ENCODE measurements at regions not wholly inside any gene's neighbourhood (a gene's known extent, or its start where the extent isn't known, plus 50 kb on each side); places are given as distances from the start of the nearest gene placed in this dataset.
A peak's percentile ranks its signal among the peaks of the same experiment; 100 is the strongest.

GRCh38 chr12:84793558-84794367 is 118.8 kb downstream of the SLC6A15 start:
- TF ChIP-seq GLIS3 (CRISPR knock-in tag; IDR thresholded peaks at IDR 0.05) (no peak), ISL1 (CRISPR knock-in tag; IDR thresholded peaks at IDR 0.05) (0 out of 2 replicates have a peak, but pooled peaks have one; percentile 45)
- ATAC-seq, result peak; percentile 64; the same call in 2 of the 3 replicates

- TF ChIP-seq OSR1 (CRISPR knock-in tag; IDR thresholded peaks at IDR 0.05) (no peak), ESRRG (CRISPR knock-in tag; IDR thresholded peaks at IDR 0.05) (no peak), CSDC2 (CRISPR knock-in tag; IDR thresholded peaks at IDR 0.05) (no peak), CREB5 (CRISPR knock-in tag; IDR thresholded peaks at IDR 0.05; ENCODE audit: low read depth) (no peak), PATZ1 (CRISPR knock-in tag; IDR thresholded peaks at IDR 0.05; ENCODE audit: borderline replicate concordance) (no peak), TSHZ2 (CRISPR knock-in tag; IDR thresholded peaks at IDR 0.05) (no peak), SNAI2 (CRISPR knock-in tag; IDR thresholded peaks at IDR 0.05) (no peak), ZFP30 (CRISPR knock-in tag; IDR thresholded peaks at IDR 0.05) (no peak), ISL1 (CRISPR knock-in tag; IDR thresholded peaks at IDR 0.05) (no peak), TCF4 (CRISPR knock-in tag; IDR thresholded peaks at IDR 0.05; ENCODE audit: borderline replicate concordance) (no peak), POU6F1 (CRISPR knock-in tag; IDR thresholded peaks at IDR 0.05; ENCODE audit: borderline replicate concordance, low read depth) (no peak), RARB (CRISPR knock-in tag; IDR thresholded peaks at IDR 0.05) (no peak)
- peak; percentile 34; the same call in 2 of the 3 replicates for ATAC-seq
These were observed 121.2 kb downstream of the SLC6A15 start for GRCh38 chr12:84791444-84791843.

- no peak for ATAC-seq
- TF ChIP-seq ZFP3 (CRISPR knock-in tag; IDR thresholded peaks at IDR 0.05), result no peak
- no peak for TF ChIP-seq ZNF8 (CRISPR knock-in tag; IDR thresholded peaks at IDR 0.05)
- no peak for TF ChIP-seq ZFP30 (CRISPR knock-in tag; IDR thresholded peaks at IDR 0.05)
- TF ChIP-seq PATZ1 (CRISPR knock-in tag; IDR thresholded peaks at IDR 0.05; ENCODE audit: borderline replicate concordance), result no peak
- no peak for TF ChIP-seq ZNF565 (CRISPR knock-in tag; conservative IDR thresholded peaks at IDR 0.05; ENCODE audit: low read depth)
- TF ChIP-seq TOX (CRISPR knock-in tag; IDR thresholded peaks at IDR 0.05; ENCODE audit: borderline replicate concordance), result no peak
- TF ChIP-seq ESRRG (CRISPR knock-in tag; IDR thresholded peaks at IDR 0.05), result no peak
- no peak for TF ChIP-seq CREB5 (CRISPR knock-in tag; IDR thresholded peaks at IDR 0.05; ENCODE audit: low read depth)
- TF ChIP-seq PPARA (CRISPR knock-in tag; IDR thresholded peaks at IDR 0.05; ENCODE audit: borderline replicate concordance), result no peak
- no peak for TF ChIP-seq POU6F1 (CRISPR knock-in tag; IDR thresholded peaks at IDR 0.05; ENCODE audit: borderline replicate concordance, low read depth)
- TF ChIP-seq TCF4 (CRISPR knock-in tag; IDR thresholded peaks at IDR 0.05; ENCODE audit: borderline replicate concordance), result no peak
- no peak for TF ChIP-seq ZC3H10 (CRISPR knock-in tag; IDR thresholded peaks at IDR 0.05)
- TF ChIP-seq OSR1 (CRISPR knock-in tag; IDR thresholded peaks at IDR 0.05), result no peak
- TF ChIP-seq ARNTL (CRISPR knock-in tag; IDR thresholded peaks at IDR 0.05; ENCODE audit: borderline replicate concordance, low read depth), result no peak
- TF ChIP-seq ISL1 (CRISPR knock-in tag; IDR thresholded peaks at IDR 0.05), result no peak
- no peak for TF ChIP-seq CSRNP3 (CRISPR knock-in tag; IDR thresholded peaks at IDR 0.05)
- no peak for TF ChIP-seq CSDC2 (CRISPR knock-in tag; IDR thresholded peaks at IDR 0.05)
These were observed 123.4 kb downstream of the SLC6A15 start for GRCh38 chr12:84789184-84789583.

Data from SK-N-SH treated with all-trans-retinoic acid at 6 μM for 48 hours (cell line).